GM18909 (cell line): ENCODE measurements at regions not wholly inside any gene's neighbourhood (a gene's known extent, or its start where the extent isn't known, plus 50 kb on each side); places are given as distances from the start of the nearest gene placed in this dataset.
"Not testable (repeated sequence)": the region's sequence is repeated elsewhere in the genome, so short reads cannot be mapped to it uniquely, and the experiment has no call there.

Experiments
- ATAC-seq: cut with Tn5 transposase; IDR thresholded peaks from one replicate; pipeline ENCODE4 v1.9.1; 2021; ENCODE audit warnings: mild to moderate bottlenecking; ENCODE audit not compliant: unreplicated experiment, poor library complexity

- ATAC-seq = no peak
Observed at GRCh38 chr12:46942579-46942978, 116.8 kb upstream of the SLC38A4 start.

DNA sequence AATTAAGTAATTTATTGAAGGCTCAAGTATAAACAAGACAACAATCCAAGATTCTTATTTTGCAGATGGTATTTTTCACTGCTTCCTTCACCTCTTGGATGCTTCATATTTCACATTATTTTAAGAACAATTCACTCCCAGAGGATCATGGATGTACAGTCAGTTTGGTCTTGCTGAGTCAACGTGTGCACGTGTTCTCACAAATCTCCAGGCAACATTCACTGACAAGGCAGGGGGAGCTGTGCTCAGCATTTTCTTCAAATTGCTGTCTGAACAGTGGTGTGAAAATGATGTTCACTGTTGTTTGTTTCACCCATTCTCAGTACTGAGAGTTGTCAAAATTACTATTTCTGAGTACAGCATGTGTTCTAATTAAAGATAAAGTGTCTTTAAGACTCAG lies 118.3 kb upstream of the SLC38A4 start:
- no peak for ATAC-seq

GRCh38 chr12:46944771-46945170 lies 119.0 kb upstream of the SLC38A4 start:
- no peak for ATAC-seq

DNA sequence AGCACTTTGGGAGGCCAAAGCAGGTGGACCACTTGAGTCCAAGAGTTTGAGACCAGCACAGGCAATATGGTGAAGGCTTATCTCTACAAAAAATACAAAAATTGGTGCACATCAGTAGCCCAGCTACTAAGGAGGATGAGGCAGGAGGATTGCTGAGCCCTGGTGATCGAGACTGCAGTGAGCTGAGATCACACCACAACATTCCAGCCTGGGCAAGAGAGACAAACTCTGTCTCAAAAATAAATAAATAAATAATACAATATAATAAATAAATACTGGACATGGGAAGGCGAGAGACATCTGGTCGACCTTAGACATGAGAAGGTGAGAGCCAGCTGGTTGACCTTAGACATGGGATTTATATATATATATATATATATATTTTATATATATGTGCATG lies 119.8 kb upstream of the SLC38A4 start:
- no peak for ATAC-seq

- ATAC-seq = no peak
Observed at GRCh38 chr12:46946137-46946536, 120.3 kb upstream of the SLC38A4 start.

DNA sequence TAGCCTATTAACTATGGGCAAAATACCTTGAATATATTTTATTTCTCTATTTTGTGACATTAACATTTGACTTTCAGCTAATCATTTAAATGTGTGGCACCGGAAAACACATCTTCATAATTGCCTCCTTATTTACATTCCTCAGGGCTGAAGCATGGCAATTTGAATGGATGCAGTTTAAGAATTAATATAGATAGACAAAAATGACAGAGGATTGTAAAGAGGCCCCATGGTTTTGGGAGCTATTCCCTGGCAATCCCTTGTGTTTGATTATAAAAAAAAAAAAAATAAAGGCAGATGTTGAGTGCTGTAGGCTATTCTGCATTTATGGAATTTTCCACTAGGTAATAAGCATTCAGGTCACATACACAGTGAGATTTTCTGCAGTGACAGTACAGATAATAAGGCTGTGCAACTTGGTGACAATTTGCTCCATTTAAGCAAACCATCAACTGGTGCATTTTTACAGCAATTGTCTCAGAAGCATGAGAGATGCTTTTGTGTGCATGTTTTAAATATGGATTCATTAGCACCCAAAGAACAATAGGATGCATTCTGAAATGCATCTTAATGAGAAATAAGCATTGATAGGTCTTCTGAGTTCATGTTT lies 123.2 kb upstream of the SLC38A4 start:
- ATAC-seq = no peak

DNA sequence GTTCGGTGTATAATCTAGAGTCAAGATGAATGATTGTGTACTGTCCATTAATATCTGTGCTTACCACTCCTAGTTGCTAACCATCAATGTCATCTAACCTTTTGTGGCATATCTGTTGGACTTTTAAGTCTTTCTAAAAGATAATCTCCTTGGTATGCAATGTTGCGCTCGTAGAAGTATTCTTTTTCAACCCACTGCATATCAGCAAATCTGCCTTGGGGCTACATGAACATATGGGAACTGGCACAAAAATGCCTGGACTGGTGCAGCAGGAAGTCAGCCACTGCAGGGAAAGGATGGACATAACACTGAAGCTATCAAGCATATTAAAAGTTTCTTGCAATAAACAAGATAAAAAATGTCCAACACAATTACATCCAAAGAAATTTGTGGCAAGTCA lies 124.3 kb upstream of the SLC38A4 start:
- no peak for ATAC-seq

GRCh38 chr12:46952880-46953483 lies 126.4 kb upstream of the PCED1B start:
- no peak for ATAC-seq

DNA sequence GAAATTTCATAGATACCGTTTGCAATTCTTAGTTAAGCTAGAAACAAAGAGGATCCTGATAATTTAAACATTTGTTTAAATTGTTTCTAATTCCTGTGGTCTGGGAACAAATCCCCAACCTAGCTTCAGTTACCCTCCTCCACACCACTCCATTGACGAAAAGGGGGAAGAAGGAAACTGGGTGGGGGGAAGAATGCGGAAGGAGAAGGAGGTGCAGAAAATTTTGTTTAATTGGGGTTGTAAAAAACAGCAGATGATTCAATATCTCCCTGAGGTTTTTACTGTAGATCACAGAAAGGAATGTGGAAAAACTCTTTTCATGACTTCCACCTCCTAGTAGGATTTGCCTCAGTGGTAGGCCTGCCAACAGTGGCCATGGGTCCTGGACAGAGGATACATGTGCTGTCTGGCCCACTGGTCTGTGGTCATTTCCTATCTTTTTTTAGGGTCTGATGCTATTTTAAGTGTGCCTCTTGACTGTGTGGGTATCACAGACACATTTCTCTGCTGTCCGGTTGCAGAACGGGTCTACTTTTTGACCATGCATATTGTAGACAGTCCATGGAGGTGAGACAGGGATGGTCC lies 122.9 kb upstream of the PCED1B start:
- ATAC-seq = no peak

GRCh38 chr12:46958053-46958452 lies 121.4 kb upstream of the PCED1B start:
- ATAC-seq = no peak

GRCh38 chr12:46958599-46959290 lies 120.7 kb upstream of the PCED1B start:
- ATAC-seq = no peak

DNA sequence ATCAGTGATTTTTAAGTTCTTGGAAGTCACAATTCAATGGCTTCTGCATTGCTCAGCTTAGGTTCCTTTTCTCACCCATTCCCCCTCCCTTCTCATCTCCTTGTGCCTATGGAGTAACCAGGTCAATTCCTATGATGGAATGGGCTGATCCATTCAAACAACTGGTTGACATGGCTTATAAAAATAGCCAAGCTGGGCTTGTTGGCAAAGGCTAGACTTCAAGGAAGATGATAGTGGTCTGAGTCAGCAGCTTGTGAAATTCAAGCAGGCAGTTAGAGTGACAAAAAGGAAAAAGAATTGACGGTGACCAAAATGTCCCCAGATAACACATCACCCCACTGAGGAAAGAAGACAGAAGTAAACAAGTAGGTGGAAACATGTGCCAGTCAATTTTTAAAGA lies 119.9 kb upstream of the PCED1B start:
- no peak for ATAC-seq

- ATAC-seq = no peak
Observed at GRCh38 chr12:46960681-46961080, 118.7 kb upstream of the PCED1B start.

DNA sequence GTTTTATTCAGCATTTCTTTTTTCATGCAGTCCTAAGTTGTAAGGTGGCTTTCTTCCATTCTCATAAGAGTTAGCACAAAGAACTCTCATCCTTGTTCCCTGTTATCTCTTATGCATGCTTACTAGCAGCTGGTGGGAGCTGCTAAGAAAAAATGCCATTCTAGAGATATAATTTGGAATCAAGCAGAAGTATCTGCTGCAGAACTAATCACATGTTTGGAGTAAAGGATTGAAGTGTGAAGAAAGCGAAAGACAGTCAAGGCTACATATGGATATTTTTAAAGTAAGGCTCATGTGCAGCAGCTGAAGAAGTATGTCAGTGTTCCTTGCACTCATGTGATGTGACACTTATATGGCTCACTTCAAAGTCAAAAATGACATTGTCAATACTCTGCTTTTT lies 116.2 kb upstream of the PCED1B start:
- ATAC-seq = no peak

DNA sequence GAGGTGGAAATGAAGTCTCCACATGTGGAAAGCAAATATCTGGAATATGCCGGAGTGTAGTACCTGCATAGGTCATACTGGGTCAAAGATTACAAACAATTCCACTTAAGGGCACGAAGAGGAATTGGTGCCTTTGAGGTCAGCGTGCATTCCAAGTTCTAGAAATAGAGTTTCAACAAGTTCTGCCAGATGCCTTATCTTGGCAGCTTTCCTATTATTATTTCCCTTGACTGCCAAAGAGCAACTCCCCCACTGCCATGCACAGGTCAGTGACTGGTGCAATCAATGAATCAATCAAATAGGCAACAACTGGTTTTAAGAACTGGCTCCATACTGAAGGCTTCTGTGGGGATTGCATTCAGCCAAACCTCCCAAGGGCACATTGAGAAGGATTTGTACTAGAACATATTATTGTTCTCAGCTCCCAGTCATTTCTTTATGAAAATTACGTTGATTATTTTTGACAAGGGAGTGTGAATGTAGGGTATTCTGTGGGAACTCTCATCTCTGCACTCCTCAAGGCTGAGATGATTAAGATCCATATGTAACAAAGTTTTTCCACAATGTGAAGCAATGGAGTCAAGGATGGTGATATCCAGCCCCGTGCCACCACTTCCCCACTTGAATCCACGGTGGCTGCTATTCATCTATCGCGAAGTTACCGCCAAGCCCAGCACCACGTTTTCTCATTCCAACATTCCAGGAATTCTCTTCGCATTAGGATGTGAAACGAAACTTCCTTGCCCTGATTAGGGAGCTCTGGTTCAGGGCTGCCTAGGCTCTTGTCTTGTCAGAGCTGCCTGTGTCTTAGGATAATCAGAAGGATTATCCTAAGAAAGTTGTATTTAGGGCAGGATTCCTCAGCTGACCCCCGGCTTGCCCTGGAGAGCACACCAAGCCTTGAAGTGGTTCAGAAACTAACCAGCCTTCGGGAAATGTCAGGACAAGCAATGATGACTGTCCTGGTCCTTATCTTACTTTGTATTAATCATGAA lies 115.1 kb upstream of the PCED1B start:
- ATAC-seq = no peak

GRCh38 chr12:46965137-46965536 lies 114.3 kb upstream of the PCED1B start:
- no peak for ATAC-seq

- no peak for ATAC-seq
Observed at GRCh38 chr12:46965880-46966279, 113.5 kb upstream of the PCED1B start.

DNA sequence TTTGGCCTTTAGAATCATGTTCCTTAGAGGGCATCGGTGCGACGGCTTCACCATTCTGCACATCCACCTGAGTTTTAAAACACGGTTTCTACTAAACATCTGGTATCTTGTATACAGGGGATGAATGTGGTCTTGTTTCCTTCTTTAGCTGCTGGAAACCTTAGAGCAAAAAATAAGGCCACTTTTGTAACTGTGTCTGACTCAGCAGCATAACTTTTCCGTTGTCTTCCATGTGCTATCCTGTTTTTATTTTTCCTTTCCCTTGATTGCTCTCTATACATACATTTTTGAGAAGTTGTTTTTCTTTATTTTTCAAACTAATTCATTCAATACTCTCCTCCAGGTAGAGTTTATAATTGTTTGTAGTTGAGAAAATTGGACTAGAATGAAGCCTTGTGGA lies 108.8 kb upstream of the PCED1B start:
- ATAC-seq = no peak

DNA sequence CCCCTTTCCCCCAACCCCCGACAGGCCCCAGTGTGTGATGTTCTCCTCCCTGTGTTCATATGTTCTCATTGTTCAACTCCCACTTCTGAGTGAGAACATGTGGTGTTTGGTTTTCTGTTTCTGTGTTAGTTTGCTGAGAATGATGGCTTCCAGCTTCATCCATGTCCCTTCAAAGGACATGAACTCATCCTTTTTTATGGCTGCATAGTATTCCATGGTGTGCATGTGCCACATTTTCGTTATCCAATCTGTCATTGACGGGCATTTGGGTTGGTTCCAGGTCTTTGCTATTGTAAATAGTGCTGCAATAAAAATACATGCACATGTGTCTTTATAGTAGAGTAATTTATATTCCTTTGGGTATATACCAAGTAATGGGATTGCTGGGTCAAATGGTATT lies 105.5 kb upstream of the PCED1B start:
- ATAC-seq = not testable (repeated sequence)

DNA sequence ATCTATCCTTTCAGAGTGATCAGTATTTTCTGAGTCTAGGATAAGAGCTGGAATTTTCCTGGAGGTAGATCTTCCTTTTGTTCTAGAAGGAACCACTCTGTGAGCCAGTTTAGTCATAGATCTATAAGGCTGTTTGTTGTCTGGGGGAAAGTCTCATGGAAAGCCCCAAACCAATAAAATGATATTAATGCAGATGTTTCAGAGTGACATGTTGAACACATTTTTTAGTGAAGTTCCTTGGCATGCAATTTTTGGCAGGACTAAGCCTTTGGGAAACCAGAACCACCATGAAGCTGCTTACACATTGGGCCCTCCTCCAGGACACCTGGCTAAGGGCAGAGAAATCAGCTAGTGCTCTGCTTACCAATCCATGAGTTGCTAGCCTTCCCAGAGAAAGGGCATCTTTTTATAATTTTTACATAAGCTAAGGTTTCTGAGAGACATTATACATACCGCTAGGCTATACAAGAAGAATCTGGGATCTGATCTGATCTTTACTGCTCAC lies 101.5 kb upstream of the PCED1B start:
- ATAC-seq = no peak
